ENCODE measurements at regions not wholly inside any gene's neighbourhood (a gene's known extent, or its start where the extent isn't known, plus 50 kb on each side); places are given as distances from the start of the nearest gene placed in this dataset.

DNA sequence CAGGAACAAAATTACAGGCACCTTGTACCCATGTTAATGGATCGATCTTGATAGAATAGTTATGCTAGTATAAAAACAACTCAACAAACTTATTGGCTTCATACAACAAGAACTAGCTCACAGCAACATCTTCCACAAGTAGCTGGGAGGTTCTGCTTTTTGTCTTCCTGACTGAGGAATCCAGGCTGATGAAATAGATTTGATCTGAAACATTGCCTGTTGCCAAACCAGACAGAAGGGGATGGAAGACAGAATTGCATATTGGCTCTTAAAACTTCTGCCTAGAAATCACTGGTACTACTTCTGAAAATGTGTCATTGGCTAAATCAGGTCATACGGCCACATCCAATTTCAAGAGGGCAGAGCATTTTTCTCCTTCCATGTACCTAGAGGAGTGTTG lies 267.3 kb downstream of the RFC3 start:
- TF ChIP-seq, protein P1, sequence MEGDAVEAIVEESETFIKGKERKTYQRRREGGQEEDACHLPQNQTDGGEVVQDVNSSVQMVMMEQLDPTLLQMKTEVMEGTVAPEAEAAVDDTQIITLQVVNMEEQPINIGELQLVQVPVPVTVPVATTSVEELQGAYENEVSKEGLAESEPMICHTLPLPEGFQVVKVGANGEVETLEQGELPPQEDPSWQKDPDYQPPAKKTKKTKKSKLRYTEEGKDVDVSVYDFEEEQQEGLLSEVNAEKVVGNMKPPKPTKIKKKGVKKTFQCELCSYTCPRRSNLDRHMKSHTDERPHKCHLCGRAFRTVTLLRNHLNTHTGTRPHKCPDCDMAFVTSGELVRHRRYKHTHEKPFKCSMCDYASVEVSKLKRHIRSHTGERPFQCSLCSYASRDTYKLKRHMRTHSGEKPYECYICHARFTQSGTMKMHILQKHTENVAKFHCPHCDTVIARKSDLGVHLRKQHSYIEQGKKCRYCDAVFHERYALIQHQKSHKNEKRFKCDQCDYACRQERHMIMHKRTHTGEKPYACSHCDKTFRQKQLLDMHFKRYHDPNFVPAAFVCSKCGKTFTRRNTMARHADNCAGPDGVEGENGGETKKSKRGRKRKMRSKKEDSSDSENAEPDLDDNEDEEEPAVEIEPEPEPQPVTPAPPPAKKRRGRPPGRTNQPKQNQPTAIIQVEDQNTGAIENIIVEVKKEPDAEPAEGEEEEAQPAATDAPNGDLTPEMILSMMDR (IDR thresholded peaks at IDR 0.05): no peak

DNA sequence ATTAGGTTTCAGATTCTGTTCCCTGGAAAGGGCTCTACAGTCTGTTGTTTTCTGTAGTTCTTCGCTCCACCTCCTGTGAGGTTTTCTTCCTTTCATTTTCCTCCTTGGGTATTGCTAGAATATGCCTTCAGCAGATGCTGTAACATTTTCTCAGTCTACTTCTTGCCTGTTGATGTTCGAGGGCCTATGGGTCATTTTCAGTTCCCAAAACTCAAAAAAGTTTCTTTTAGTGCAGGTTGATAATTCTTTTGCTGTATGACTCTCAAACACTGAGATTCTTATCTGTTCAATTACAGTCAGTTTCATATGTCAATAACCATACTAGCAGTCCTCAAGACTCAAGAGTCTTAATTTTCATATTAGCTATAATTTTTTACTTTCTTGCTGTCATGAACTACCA lies 268.3 kb downstream of the RFC3 start:
- TF ChIP-seq, protein P1 (IDR thresholded peaks at IDR 0.05): no peak

DNA sequence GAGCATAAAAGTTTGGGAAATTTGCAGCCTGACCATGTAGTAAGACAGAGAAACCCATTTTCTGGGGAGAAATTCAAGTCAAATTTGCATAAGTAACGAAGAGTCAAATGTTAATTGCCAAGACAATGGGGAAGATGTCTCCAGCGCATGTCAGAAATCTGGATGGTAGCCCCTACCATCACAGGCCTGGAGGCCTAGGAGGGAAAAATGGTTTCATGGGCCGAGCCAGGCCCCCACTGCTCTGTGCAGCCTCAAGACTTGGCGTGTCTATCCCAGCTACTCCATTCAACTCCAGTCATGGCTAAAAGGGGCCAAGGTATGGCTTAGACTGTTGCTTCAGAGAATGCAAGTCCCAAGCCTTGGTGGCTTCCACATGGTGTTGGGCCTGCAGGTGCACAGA lies 269.8 kb downstream of the RFC3 start:
- TF ChIP-seq, protein P1 (IDR thresholded peaks at IDR 0.05): no peak

DNA sequence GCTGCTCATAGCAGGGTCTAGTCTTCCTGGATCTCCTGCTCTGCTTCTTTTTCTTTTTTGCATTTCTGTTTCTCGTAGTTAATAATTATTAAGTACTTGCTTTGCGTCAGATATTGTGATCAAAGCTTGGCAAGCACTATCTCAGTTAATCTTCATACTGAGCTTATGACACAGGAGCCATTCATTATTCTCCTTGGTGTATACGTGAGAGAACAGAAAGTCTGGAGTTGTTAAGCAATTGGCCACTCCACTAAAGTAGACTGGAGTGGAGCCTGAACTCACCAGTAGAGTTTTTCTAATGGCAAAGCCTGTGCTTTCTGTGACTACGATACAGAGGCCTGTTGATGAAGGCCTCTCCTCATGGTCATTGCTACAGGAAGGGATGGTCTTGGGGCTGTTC lies 285.9 kb downstream of the RFC3 start:
- TF ChIP-seq, protein P1 (IDR thresholded peaks at IDR 0.05): no peak

DNA sequence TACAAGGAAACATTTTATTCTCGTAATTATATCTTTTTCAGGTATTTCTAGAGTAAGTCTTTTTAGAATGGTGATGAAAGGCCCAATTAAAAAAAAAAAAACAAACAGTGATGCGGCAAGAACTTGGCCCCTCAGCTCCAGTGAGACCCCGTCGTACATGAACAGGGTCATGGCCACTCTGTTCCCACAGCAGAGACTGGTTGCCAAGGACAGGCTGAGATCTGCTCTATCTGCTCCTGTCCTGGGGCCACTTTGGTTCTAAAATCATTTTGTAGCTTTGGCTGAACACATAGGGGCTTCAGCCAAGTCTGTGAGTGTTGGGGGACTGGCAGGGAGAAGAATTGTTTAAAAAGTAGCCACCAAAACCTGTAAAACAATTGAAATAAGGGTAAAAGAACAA lies 286.9 kb downstream of the RFC3 start:
- TF ChIP-seq, protein P1 (IDR thresholded peaks at IDR 0.05): no peak

DNA sequence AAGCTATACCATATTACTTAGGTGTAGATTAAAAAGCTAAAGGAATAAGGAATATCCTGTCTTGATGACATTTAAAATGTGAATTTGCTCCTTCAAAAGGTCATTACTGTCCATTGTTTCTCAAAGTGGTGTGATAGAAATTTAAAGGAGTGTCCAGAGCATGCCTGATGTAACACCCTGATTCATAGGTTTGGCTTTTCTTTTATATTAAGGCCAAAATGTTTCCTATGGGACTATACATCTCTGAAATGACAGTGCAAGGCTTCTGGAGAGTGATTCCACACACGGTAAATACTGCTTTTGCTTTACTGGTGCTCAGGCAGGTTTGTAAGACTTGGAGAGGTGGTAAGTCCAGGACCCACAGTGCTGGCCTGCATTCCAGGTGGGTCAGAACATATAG lies 289.9 kb downstream of the RFC3 start:
- TF ChIP-seq, protein P1 (IDR thresholded peaks at IDR 0.05): no peak

DNA sequence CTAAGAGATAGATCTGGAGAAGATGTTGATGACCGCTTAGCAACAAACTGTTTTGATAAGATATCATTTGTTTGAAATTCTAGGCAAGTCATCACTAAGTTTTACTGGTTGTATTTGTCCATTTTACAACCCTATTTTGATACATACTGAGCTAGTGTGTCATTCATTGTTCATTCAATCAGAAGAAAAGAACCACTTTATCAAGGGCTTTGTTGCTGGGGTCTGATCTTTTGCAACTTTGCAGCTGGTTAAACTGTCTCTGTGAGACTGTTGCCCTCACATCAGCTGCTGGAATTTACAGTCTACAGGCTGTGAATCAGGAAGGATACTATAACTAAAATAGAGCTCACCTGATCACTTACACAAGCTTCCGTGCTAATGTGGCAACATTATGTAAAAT lies 290.5 kb downstream of the RFC3 start:
- TF ChIP-seq, protein P1 (IDR thresholded peaks at IDR 0.05): no peak

DNA sequence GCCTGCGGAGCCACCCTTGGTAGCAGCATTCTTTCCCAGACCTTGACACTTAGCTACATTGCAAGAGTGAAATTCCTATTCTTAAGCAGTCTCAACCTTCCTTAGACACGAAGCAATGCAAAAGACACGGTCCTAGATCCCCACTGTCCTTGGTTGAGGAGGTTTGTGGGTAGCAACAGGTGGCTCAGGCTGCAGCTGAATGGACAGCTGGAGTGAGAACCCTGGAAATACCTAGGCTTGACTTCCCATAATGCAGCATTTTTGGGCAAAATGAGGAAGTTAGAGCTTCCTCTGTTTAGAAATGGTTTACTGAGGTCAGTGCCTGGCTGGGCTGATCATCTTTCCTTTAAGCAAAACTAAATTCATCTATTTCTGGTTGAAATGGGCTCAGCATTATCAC lies 296.6 kb downstream of the RFC3 start:
- TF ChIP-seq, protein P1 (IDR thresholded peaks at IDR 0.05): no peak
